ENCODE measurements at regions not wholly inside any gene's neighbourhood (a gene's known extent, or its start where the extent isn't known, plus 50 kb on each side); places are given as distances from the start of the nearest gene placed in this dataset.

DNA sequence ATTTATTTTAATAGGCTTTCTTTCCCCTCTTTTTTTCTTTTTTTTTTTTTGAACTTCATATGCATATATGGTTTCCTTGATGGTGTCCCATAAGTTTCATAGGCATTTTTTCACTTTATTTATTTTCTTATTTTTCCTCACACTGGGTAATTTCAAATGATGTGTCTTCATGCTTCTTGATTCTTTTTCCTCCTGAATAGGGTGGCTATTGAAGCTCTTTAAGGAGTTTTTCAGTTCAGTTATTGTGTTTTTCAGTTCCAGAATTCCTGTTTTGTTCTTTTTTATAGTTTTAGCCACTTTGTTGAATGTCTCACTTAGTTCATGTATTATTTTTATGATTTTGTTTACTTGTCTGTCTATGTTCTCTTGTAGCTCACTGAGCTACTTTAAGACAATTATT is 273.2 kb downstream of the NFKBIZ start:
- H3K4me3 Mint-ChIP-seq (ENCODE audit: low read depth): no peak overlapping the region
- H3K36me3 Mint-ChIP-seq (ENCODE audit: insufficient read depth): peaks cover 2% of the 10 kb centered on the region
- H3K9me3 Mint-ChIP-seq (ENCODE audit: low read depth): peaks cover 21% of the 10 kb centered on the region
- no peaks in the 10 kb centered on the region for H3K27me3 Mint-ChIP-seq
- TF ChIP-seq, protein P1, sequence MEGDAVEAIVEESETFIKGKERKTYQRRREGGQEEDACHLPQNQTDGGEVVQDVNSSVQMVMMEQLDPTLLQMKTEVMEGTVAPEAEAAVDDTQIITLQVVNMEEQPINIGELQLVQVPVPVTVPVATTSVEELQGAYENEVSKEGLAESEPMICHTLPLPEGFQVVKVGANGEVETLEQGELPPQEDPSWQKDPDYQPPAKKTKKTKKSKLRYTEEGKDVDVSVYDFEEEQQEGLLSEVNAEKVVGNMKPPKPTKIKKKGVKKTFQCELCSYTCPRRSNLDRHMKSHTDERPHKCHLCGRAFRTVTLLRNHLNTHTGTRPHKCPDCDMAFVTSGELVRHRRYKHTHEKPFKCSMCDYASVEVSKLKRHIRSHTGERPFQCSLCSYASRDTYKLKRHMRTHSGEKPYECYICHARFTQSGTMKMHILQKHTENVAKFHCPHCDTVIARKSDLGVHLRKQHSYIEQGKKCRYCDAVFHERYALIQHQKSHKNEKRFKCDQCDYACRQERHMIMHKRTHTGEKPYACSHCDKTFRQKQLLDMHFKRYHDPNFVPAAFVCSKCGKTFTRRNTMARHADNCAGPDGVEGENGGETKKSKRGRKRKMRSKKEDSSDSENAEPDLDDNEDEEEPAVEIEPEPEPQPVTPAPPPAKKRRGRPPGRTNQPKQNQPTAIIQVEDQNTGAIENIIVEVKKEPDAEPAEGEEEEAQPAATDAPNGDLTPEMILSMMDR (IDR thresholded peaks at IDR 0.05; ENCODE audit: unreplicated experiment): no peak
- H3K27ac Mint-ChIP-seq: no peak overlapping the region
- DNase-seq (ENCODE audit: low spot score, unreplicated experiment): no peak
- peaks cover 6% of the 10 kb centered on the region for H3K4me1 Mint-ChIP-seq (ENCODE audit: low read depth)

DNA sequence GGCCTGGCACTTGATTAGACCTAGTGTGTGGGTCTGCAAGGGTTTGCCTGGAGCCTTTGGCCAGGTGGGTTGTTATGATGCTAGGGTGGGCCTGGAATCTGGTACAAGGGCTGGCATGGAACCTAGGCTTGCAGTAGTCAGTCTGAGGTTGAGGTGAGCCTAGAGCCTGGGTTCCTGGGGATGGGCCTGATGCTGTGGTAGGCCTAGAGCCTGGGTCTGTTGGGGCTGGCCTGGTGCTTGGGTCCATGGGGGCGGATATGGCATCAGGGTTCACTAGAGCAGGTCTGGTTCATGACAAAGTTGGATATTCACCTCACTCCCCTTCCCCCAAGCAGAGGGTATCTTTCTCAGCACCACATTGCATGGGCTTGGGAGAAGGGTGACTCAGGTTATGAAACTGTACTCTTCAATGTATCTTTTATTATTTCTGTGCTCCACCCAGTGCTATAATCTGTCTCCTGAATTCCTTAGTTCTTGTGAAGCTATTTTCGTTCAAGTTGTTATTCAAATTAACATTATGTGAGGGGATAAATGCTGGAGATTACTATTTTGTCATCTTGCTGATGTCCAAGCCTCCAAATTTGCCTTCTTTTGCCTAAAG is 274.4 kb downstream of the NFKBIZ start:
- no peak overlapping the region for H3K4me3 Mint-ChIP-seq (ENCODE audit: low read depth)
- peaks cover 21% of the 10 kb centered on the region for H3K9me3 Mint-ChIP-seq (ENCODE audit: low read depth)
- TF ChIP-seq, protein P1 (IDR thresholded peaks at IDR 0.05; ENCODE audit: unreplicated experiment): no peak
- H3K27me3 Mint-ChIP-seq: no peaks in the 10 kb centered on the region
- DNase-seq (ENCODE audit: low spot score, unreplicated experiment): no peak
- peaks cover 2% of the 10 kb centered on the region for H3K36me3 Mint-ChIP-seq (ENCODE audit: insufficient read depth)
- H3K27ac Mint-ChIP-seq: no peak overlapping the region
- H3K4me1 Mint-ChIP-seq (ENCODE audit: low read depth): peaks cover 6% of the 10 kb centered on the region

GRCh38 chr3:102124282-102124681 is 275.0 kb downstream of the NFKBIZ start:
- Mint-ChIP-seq H3K4me1 (ENCODE audit: low read depth) (peaks cover 6% of the 10 kb centered on the region), H3K27me3 (no peaks in the 10 kb centered on the region), H3K4me3 (ENCODE audit: low read depth) (no peak overlapping the region), H3K9me3 (ENCODE audit: low read depth) (peaks cover 21% of the 10 kb centered on the region), H3K27ac (no peak overlapping the region), H3K36me3 (ENCODE audit: insufficient read depth) (peaks cover 2% of the 10 kb centered on the region)
- no peak for DNase-seq (ENCODE audit: low spot score, unreplicated experiment)
- TF ChIP-seq, protein P1 (IDR thresholded peaks at IDR 0.05; ENCODE audit: unreplicated experiment): no peak

DNA sequence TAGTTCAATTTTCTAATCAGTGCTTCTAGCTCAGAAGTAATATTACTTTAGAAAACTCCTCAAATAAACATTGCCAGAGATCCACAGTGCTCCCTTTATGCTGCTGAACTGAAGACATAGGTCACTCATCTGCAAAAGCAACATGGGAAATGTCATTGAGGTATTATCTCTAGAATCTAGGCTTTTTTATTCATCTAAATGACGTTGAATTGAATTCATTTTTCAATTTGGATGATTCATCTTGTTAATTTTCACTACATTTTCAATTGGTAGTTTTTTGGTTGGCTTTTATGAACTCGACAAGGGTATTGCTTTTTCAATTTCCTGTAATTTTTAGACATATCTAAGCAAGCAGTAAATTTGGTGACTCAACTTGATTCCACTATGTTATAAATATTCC is 275.4 kb downstream of the NFKBIZ start:
- no peak for DNase-seq (ENCODE audit: low spot score, unreplicated experiment)

DNA sequence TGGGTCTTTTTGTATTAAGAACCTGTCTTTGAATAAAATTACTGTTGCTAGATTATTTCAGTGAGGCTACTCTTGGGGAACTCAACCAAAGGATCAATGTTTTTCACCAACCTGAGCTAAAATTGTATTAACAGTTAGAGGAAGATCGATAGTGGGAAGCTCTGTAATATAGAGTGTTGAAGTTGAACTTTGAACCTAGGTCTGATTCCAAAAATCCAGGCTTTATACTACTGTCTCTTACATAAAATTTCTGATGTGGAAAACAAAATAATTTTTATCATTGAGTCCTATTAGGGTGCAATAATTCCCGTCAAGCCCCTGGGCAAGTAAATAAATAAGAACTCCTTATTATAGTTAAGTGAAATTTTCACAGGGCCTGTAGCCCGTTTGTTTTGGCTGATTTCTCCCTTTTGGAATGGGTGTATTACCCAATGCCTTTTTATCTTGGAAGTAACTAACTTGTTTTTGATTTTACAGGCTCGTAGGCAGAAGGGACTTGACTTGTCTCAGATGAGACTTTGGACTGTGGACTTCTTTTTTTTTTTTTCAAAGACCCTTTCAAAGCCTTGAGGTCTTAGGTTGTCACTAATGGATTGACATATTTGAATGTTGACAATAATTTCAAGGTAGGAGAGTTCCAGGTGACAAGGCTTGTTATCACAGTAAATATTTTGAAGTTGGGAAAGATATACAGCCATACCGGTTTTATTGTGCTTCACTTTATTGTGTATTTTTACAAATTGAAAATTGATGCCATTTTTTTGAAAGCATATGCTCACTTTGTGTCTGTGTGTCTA is 276.1 kb downstream of the NFKBIZ start:
- TF ChIP-seq, protein P1 (IDR thresholded peaks at IDR 0.05; ENCODE audit: unreplicated experiment): no peak
- H3K27ac Mint-ChIP-seq: no peak overlapping the region
- H3K36me3 Mint-ChIP-seq (ENCODE audit: insufficient read depth): peaks cover 2% of the 10 kb centered on the region
- peaks cover 6% of the 10 kb centered on the region for H3K4me1 Mint-ChIP-seq (ENCODE audit: low read depth)
- H3K9me3 Mint-ChIP-seq (ENCODE audit: low read depth): peaks cover 21% of the 10 kb centered on the region
- no peak for DNase-seq (ENCODE audit: low spot score, unreplicated experiment)
- H3K4me3 Mint-ChIP-seq (ENCODE audit: low read depth): no peak overlapping the region
- H3K27me3 Mint-ChIP-seq: no peaks in the 10 kb centered on the region

More for the DNA sequence above, 275.4 kb downstream of the NFKBIZ start:
- Mint-ChIP-seq H3K4me3 (ENCODE audit: low read depth) (no peak overlapping the region), H3K27ac (no peak overlapping the region), H3K4me1 (ENCODE audit: low read depth) (peaks cover 6% of the 10 kb centered on the region), H3K9me3 (ENCODE audit: low read depth) (peaks cover 21% of the 10 kb centered on the region), H3K36me3 (ENCODE audit: insufficient read depth) (peaks cover 2% of the 10 kb centered on the region), H3K27me3 (no peaks in the 10 kb centered on the region)
- TF ChIP-seq, protein P1 (IDR thresholded peaks at IDR 0.05; ENCODE audit: unreplicated experiment): no peak

Measured in progenitor cell of endocrine pancreas (in vitro differentiated cells).